OCI-LY1 (cell line): ENCODE measurements at regions not wholly inside any gene's neighbourhood (a gene's known extent, or its start where the extent isn't known, plus 50 kb on each side); places are given as distances from the start of the nearest gene placed in this dataset.

ENCODE experiments used
- H2AFZ ChIP-seq: fragments of 200-600 bp; sonication (generic), shearing (Covaris generic); 2 replicates; pipeline ENCODE4 v1.6.0; 2014; ENCODE audit warnings: antibody characterized with exemption, mild to moderate bottlenecking, low read length
- H3F3A ChIP-seq: fragments of 200-600 bp; sonication (generic), shearing (Covaris generic); 2 replicates; pipeline ENCODE4 v1.6.0; 2014; ENCODE audit warnings: mild to moderate bottlenecking, antibody characterized with exemption, low read length, moderate library complexity; ENCODE audit not compliant: insufficient read depth
- H3K27ac ChIP-seq: fragments of 200-600 bp; sonication (generic); 2 replicates; pipeline ENCODE4 v1.5.1; 2014; ENCODE audit warnings: low read length, mixed run types, mild to moderate bottlenecking, low read depth; ENCODE audit not compliant: poor library complexity, severe bottlenecking
- H3K27me3 ChIP-seq: fragments of 200-600 bp; sonication (generic); 2 replicates; pipeline ENCODE4 v1.6.0; 2014; ENCODE audit warnings: antibody characterized with exemption, mild to moderate bottlenecking, low read length, moderate library complexity; ENCODE audit not compliant: insufficient read depth
- H3K36me3 ChIP-seq: fragments of 200-600 bp; sonication (generic); 2 replicates; pipeline ENCODE4 v1.6.1; 2014; ENCODE audit warnings: mild to moderate bottlenecking, antibody characterized with exemption, low read length, moderate library complexity, mixed read lengths; ENCODE audit not compliant: insufficient read depth
- H3K4me1 ChIP-seq: fragments of 200-600 bp; sonication (generic); 2 replicates; pipeline ENCODE4 v1.5.1; 2014; ENCODE audit warnings: mild to moderate bottlenecking, low read length, moderate library complexity; ENCODE audit not compliant: insufficient read depth, severe bottlenecking
- H3K4me2 ChIP-seq: fragments of 200-600 bp; sonication (generic), shearing (Covaris generic); 2 replicates; pipeline ENCODE4 v1.6.1; 2014; ENCODE audit warnings: low read length
- H3K4me3 ChIP-seq: fragments of 200-600 bp; sonication (generic); 2 replicates; pipeline ENCODE4 v1.5.1; 2014; ENCODE audit warnings: low read length, low read depth, mild to moderate bottlenecking, mixed read lengths; ENCODE audit not compliant: poor library complexity, severe bottlenecking
- H3K79me2 ChIP-seq: fragments of 200-600 bp; shearing (Covaris generic); 2 replicates; pipeline ENCODE4 v1.6.1; 2016; ENCODE audit warnings: mixed run types, low read length, mixed read lengths; ENCODE audit not compliant: insufficient read depth
- H3K9ac ChIP-seq: fragments of 200-600 bp; sonication (generic), shearing (Covaris generic); 2 replicates; pipeline ENCODE4 v1.6.1; 2014; ENCODE audit warnings: mild to moderate bottlenecking, low read length, mixed read lengths
- H3K9me2 ChIP-seq: fragments of 200-600 bp; sonication (generic), shearing (Covaris generic); 2 replicates; pipeline ENCODE4 v1.6.1; 2014; ENCODE audit warnings: low read depth, mild to moderate bottlenecking, low read length, mixed read lengths
- H3K9me3 ChIP-seq: fragments of 200-600 bp; shearing (Covaris generic); 2 replicates; pipeline ENCODE4 v1.6.1; 2014; ENCODE audit warnings: low read length, mixed read lengths
- H4K20me1 ChIP-seq: fragments of 200-600 bp; sonication (generic), shearing (Covaris generic); 2 replicates; pipeline ENCODE4 v1.6.0; 2016; ENCODE audit warnings: mild to moderate bottlenecking, low read length; ENCODE audit not compliant: insufficient read depth
- EZH2 ChIP-seq: fragments of 200-600 bp; sonication (generic), shearing (Covaris generic); IDR thresholded peaks from 2 replicates; pipeline ENCODE4 v1.8.0; 2017; ENCODE audit warnings: borderline replicate concordance, mixed run types, mild to moderate bottlenecking, antibody characterized with exemption, low read length, moderate library complexity, mixed read lengths
- TF ChIP-seq, protein P1 (sequence below): fragments of 200-600 bp; sonication (generic), shearing (Covaris generic); IDR thresholded peaks from 2 replicates; pipeline ENCODE4 v1.5.1; 2017; ENCODE audit warnings: mild to moderate bottlenecking, antibody characterized with exemption, low read length, moderate library complexity, mixed read lengths

DNA sequence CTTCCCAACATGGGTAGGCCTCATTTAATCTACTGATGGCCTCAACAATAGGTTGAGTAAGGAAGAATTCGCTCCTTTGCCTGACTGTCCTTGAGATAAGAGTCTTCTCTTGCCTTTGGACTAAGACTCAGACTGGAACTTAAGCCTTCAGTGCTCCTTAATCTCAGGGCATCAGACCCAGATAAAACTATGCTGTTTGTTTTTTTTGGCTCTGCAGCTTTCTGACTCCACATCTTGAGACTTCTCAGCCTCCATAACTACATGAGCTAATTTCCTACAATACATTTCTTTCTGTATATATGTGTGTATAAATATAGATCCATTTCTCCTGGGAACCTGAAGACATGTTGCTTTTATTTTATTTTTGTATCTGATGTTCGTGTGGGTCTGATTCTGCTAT, 1470.7 kb upstream of the PRMT6 start:
- H3K9me2 ChIP-seq: no peaks in the 10 kb centered on the region
- H3K27me3 ChIP-seq: no peaks in the 10 kb centered on the region
- no peak overlapping the region for H3K9ac ChIP-seq
- no peaks in the 10 kb centered on the region for H3K79me2 ChIP-seq
- no peak overlapping the region for H3K4me2 ChIP-seq
- no peaks in the 10 kb centered on the region for H3K36me3 ChIP-seq
- no peaks in the 10 kb centered on the region for H3K9me3 ChIP-seq
- TF ChIP-seq, protein P1, sequence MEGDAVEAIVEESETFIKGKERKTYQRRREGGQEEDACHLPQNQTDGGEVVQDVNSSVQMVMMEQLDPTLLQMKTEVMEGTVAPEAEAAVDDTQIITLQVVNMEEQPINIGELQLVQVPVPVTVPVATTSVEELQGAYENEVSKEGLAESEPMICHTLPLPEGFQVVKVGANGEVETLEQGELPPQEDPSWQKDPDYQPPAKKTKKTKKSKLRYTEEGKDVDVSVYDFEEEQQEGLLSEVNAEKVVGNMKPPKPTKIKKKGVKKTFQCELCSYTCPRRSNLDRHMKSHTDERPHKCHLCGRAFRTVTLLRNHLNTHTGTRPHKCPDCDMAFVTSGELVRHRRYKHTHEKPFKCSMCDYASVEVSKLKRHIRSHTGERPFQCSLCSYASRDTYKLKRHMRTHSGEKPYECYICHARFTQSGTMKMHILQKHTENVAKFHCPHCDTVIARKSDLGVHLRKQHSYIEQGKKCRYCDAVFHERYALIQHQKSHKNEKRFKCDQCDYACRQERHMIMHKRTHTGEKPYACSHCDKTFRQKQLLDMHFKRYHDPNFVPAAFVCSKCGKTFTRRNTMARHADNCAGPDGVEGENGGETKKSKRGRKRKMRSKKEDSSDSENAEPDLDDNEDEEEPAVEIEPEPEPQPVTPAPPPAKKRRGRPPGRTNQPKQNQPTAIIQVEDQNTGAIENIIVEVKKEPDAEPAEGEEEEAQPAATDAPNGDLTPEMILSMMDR: no peak
- no peak for TF ChIP-seq EZH2
- H3K4me3 ChIP-seq: no peak overlapping the region
- no peaks in the 10 kb centered on the region for H4K20me1 ChIP-seq
- no peaks in the 10 kb centered on the region for H3K4me1 ChIP-seq
- no peak overlapping the region for H2AFZ ChIP-seq
- no peak overlapping the region for H3K27ac ChIP-seq
- H3F3A ChIP-seq: no peaks in the 10 kb centered on the region

DNA sequence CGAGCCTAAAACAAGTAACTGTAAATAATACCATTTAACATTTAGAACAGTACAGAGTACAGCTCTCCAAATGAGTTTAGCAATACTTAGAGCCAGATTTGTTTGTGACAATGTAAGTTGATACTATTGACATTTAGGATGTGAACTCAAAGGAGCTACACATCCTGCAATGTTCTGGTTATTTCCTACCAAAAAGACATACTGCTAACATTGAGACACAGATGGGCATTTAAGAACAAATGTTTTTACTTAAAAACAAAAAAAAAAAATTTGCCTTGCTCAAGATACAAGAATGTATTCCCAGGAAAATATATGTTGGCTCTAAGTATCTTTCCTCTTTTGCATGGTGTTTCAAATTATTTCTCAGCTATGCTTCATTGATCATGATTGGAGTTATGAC, 1464.8 kb upstream of the PRMT6 start:
- TF ChIP-seq, protein P1: no peak
- TF ChIP-seq EZH2: no peak
- Histone ChIP-seq H2AFZ (no peak overlapping the region), H3K27ac (no peak overlapping the region)

DNA sequence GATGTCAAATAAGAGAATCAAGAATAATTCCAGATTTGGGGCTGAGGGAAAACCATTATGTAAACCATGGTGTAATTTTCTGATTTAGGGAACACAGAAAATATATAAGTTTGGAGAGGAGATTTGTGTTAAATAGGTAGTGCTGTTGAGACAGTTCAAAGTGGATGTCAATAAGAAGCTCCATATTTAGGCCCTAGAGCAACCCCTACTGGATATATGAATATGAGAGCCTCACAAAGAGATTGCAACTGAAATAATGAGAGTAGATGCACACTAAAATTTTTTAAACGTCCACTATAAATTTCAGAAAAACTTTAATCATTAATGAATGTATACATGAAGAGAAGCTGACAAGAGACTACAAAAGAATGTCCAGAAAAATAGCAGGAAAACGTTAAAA, 1447.8 kb upstream of the PRMT6 start:
- Histone ChIP-seq H3K36me3 (no peaks in the 10 kb centered on the region), H3K79me2 (no peaks in the 10 kb centered on the region), H3K27me3 (no peaks in the 10 kb centered on the region), H3K4me1 (no peaks in the 10 kb centered on the region), H3F3A (no peaks in the 10 kb centered on the region), H3K4me2 (no peak overlapping the region), H2AFZ (no peak overlapping the region), H3K4me3 (no peak overlapping the region), H3K9me2 (no peaks in the 10 kb centered on the region), H3K9ac (no peak overlapping the region), H4K20me1 (no peaks in the 10 kb centered on the region), H3K27ac (no peak overlapping the region), H3K9me3 (no peaks in the 10 kb centered on the region)
- TF ChIP-seq EZH2: no peak
- TF ChIP-seq, protein P1: peak; percentile 41; the same call in 1 of the 2 replicates

More for the DNA sequence above, 1464.8 kb upstream of the PRMT6 start:
- Histone ChIP-seq H3K36me3 (no peaks in the 10 kb centered on the region), H3K4me2 (no peak overlapping the region), H4K20me1 (no peaks in the 10 kb centered on the region), H3K4me3 (no peak overlapping the region), H3K9me3 (no peaks in the 10 kb centered on the region), H3K9ac (no peak overlapping the region), H3K4me1 (no peaks in the 10 kb centered on the region), H3K79me2 (no peaks in the 10 kb centered on the region), H3K9me2 (no peaks in the 10 kb centered on the region), H3K27me3 (no peaks in the 10 kb centered on the region), H3F3A (no peaks in the 10 kb centered on the region)
